H7 (cell line): ENCODE measurements at regions not wholly inside any gene's neighbourhood (a gene's known extent, or its start where the extent isn't known, plus 50 kb on each side); places are given as distances from the start of the nearest gene placed in this dataset.
"Not testable (repeated sequence)": the region's sequence is repeated elsewhere in the genome, so short reads cannot be mapped to it uniquely, and the experiment has no call there.

Source experiments
- DNase-seq: peaks from one replicate; pipeline ENCODE4 v3.0.0; 2012
- H3K27me3 ChIP-seq: 2 replicates; pipeline ENCODE4 v1.6.0; 2011; ENCODE audit warnings: mild to moderate bottlenecking, low read length; ENCODE audit not compliant: control insufficient read depth, insufficient read depth
- H3K36me3 ChIP-seq: replicated peaks from 2 replicates; pipeline ENCODE4 v1.5.1; 2011; ENCODE audit warnings: low read length; ENCODE audit not compliant: control insufficient read depth, insufficient read depth
- H3K4me3 ChIP-seq: 2 replicates; pipeline ENCODE4 v1.5.1; 2011; ENCODE audit warnings: low read depth, mild to moderate bottlenecking, control low read depth, low read length, moderate library complexity; ENCODE audit not compliant: insufficient read depth

DNA sequence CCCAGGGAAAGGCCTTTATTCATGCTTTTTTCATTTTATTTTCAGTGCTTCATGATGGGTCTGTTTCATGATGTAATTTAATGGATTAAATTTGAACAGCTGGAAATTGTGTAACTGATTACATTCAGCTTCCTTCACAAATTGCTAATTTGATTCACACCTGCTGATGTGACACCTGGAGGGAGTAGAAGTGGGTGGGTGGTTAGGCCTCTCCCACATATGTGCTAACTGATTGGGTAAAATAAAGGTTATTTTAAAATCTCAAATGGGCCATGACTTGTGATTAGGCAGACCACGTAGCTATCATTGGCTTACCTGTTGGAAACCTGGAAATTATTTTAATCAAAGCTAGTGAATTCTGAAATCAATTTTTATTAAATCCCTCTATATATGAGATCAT lies 142.1 kb downstream of the GXYLT1 start:
- no peak for DNase-seq
- H3K27me3 ChIP-seq = no peaks in the 10 kb centered on the region

GRCh38 chr12:41998436-41998835 lies 146.2 kb downstream of the GXYLT1 start:
- DNase-seq = no peak
- H3K4me3 ChIP-seq = no peak overlapping the region

More for the DNA sequence above, 142.1 kb downstream of the GXYLT1 start:
- Histone ChIP-seq H3K36me3 (no peaks in the 10 kb centered on the region), H3K4me3 (no peak overlapping the region)

DNA sequence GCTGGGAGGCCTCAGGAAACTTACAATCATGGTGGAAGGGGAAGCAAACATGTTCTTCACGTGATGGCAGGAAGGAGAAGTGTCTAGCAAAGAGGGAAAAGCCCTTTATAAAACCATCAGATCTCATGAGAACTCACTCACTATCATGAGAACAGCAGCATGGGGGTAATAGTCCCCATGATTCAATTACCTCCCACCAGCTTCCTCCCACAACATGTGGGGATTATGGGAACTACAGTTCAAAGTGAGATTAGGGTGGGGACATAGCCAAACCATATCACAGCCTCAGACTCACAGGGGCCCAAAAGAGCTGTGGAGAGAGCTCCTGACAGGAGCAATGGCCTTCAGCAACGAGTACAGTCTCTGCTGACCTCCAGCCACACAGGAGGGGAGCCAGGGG lies 151.4 kb downstream of the GXYLT1 start:
- Histone ChIP-seq H3K27me3 (no peaks in the 10 kb centered on the region), H3K36me3 (no peaks in the 10 kb centered on the region), H3K4me3 (no peak overlapping the region)
- no peak for DNase-seq

More at GRCh38 chr12:41998436-41998835, 146.2 kb downstream of the GXYLT1 start:
- H3K27me3 ChIP-seq = no peaks in the 10 kb centered on the region
- no peaks in the 10 kb centered on the region for H3K36me3 ChIP-seq

GRCh38 chr12:41992692-41993215 lies 151.9 kb downstream of the GXYLT1 start:
- no peaks in the 10 kb centered on the region for H3K36me3 ChIP-seq
- H3K27me3 ChIP-seq = no peaks in the 10 kb centered on the region
- DNase-seq = no peak
- H3K4me3 ChIP-seq = no peak overlapping the region

- Histone ChIP-seq H3K36me3 (no peaks in the 10 kb centered on the region), H3K4me3 (no peak overlapping the region), H3K27me3 (no peaks in the 10 kb centered on the region)
- no peak for DNase-seq
These were observed 152.7 kb downstream of the GXYLT1 start for GRCh38 chr12:41992022-41992421.

DNA sequence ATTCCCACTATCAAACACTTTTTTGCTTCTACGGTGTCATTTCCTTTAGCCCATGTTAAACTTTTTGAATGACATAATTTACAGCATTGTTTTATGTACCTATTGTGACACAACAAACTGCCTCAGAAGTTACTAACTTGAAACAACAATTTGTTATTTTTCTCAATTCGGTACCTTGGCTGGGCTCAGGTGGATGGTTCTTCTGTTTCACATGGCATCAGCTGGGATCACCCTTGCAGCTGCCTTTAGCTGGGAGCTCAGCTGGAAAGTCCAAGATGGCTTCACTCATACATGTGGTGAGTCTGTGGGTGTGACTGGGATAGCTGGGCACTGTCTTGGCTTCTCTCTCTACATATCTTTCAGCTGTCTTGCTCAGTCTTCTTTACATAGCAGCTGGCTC lies 156.0 kb downstream of the GXYLT1 start:
- H3K36me3 ChIP-seq = no peaks in the 10 kb centered on the region
- no peaks in the 10 kb centered on the region for H3K27me3 ChIP-seq
- no peak overlapping the region for H3K4me3 ChIP-seq
- DNase-seq = no peak

DNA sequence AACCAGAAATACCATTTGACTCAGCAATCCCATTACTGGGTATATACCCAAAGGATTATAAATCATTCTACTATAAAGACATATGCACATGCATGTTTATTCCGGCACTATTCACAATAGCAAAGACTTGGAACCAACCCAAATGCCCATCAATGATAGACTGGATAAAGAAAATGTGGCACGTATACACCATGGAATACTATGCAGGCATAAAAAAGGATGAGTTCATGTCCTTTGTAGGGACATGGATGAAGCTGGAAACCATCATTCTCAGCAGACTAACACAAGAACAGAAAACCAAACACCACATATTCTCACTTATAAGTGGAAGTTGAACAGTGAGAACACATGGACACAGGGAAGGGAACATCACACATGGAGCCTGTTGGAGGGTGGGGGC lies 158.2 kb downstream of the GXYLT1 start:
- not testable (repeated sequence) for H3K36me3 ChIP-seq, DNase-seq, H3K4me3 ChIP-seq, H3K27me3 ChIP-seq

DNA sequence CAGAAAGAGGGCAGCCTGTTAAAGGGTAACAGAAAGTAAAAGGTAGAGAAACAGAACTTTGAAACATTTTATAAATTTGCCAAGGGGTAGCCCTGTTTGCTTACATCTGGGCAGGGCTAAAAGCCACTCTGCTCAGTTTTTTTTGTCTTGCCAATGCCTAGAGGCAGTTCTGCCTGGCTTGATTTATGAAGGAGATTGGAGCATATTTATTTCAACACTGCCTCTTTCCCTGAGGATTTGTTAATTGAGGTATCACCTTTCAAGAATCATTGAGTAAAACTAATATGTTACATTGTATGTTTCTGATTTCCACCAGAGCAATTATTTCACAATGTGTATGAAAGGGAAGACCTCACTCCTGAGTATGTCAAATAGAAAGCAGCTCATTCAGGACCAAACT lies 160.8 kb downstream of the GXYLT1 start:
- Histone ChIP-seq H3K27me3 (no peaks in the 10 kb centered on the region), H3K4me3 (no peak overlapping the region), H3K36me3 (no peaks in the 10 kb centered on the region)
- no peak for DNase-seq

- Histone ChIP-seq H3K36me3 (no peaks in the 10 kb centered on the region), H3K4me3 (no peak overlapping the region), H3K27me3 (no peaks in the 10 kb centered on the region)
- DNase-seq = no peak
These were observed 161.3 kb downstream of the GXYLT1 start for GRCh38 chr12:41983394-41983793.

- Histone ChIP-seq H3K4me3 (no peak overlapping the region), H3K27me3 (no peaks in the 10 kb centered on the region), H3K36me3 (no peaks in the 10 kb centered on the region)
- no peak for DNase-seq
These were observed 162.9 kb downstream of the GXYLT1 start for GRCh38 chr12:41981758-41982157.

DNA sequence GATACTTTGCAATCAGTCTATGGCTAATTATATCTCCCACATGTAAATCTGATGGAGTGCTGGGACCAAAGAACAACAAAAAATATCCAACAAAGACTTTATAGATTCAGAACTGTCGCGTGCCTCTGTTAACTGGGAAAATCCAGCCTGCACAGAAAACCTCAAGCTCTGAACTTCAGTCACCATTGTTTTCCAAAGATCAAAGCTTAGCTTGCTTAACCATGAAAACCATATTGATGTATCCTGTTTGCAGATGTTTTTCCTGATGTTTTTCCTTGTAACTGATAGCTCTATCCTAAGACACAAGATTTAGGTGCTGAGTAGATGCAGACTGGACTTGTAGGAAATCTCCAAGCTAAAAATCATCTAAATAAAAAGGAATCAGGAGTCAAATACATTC lies 163.7 kb downstream of the GXYLT1 start:
- no peaks in the 10 kb centered on the region for H3K27me3 ChIP-seq
- DNase-seq = no peak
- H3K4me3 ChIP-seq = no peak overlapping the region
- H3K36me3 ChIP-seq = no peaks in the 10 kb centered on the region

DNA sequence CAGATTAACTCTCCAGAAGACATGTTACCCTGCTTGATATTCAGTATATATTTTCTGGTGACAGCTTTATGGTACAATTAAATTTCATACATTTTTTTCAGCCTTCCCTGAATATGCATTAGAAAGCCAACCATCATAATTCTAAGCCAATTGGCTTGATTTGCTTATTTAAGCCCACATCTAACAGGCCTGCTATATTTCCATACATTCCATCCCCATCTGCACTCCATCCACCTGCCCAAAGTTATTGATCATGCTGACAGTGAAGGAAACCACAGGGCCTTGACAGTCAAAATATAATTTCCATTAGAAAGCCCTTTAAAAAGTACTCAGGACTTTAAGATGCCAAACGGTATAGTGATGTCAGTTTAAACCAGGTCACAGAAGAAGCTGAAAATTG lies 164.3 kb downstream of the GXYLT1 start:
- Histone ChIP-seq H3K36me3 (no peaks in the 10 kb centered on the region), H3K27me3 (no peaks in the 10 kb centered on the region), H3K4me3 (no peak overlapping the region)
- DNase-seq = no peak

DNA sequence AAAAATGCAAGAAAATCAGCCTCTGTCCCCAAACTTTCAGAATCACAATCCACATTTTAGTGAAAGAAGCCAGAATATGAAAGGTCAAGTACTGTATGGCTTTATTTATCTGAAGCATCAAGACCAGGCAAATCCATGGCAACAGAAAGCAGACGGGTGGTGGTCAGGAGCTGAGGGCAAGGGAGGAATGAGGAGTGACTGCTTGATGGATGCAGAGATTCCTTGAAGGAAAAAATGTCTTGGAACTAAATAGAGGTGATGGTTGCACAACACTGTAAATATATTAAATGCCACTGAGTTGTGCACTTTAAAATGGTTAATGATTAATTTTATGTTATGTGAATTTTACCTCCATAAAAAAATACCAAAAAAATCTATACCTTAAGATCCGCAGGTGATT lies 165.1 kb downstream of the GXYLT1 start:
- no peaks in the 10 kb centered on the region for H3K36me3 ChIP-seq
- no peaks in the 10 kb centered on the region for H3K27me3 ChIP-seq
- DNase-seq = no peak
- H3K4me3 ChIP-seq = no peak overlapping the region

DNA sequence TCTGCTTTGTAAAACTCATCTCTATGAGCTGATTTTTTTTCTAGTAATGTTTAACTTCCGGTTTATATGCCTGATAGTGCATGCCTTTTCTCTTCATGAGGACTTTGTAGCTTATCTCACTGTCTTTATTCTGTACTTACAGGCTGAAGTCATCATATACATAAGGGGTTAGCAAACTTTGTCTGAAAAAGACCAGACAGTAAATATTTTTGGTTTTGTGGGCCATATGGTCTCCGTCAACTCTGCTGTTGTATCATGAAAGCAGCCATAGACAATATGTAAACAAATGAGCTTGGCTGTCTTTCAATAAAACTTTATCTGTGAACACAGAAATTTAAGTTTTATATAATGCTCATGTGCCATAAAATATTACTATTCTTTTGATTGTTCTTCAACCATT lies 172.1 kb downstream of the GXYLT1 start:
- Histone ChIP-seq H3K4me3 (no peak overlapping the region), H3K27me3 (no peaks in the 10 kb centered on the region), H3K36me3 (no peaks in the 10 kb centered on the region)
- no peak for DNase-seq

GRCh38 chr12:41972196-41972595 lies 172.5 kb downstream of the GXYLT1 start:
- Histone ChIP-seq H3K27me3 (no peaks in the 10 kb centered on the region), H3K4me3 (no peak overlapping the region), H3K36me3 (no peaks in the 10 kb centered on the region)
- no peak for DNase-seq

GRCh38 chr12:41970744-41971143 lies 173.9 kb downstream of the GXYLT1 start:
- Histone ChIP-seq H3K36me3 (no peaks in the 10 kb centered on the region), H3K4me3 (no peak overlapping the region), H3K27me3 (no peaks in the 10 kb centered on the region)
- no peak for DNase-seq
